Keratinocyte (primary cell): ENCODE measurements at regions not wholly inside any gene's neighbourhood (a gene's known extent, or its start where the extent isn't known, plus 50 kb on each side); places are given as distances from the start of the nearest gene placed in this dataset.

Source experiments
- CTCF ChIP-seq, 3 experiments: IDR thresholded peaks in 1 of 3; conservative IDR thresholded peaks in 1 of 3; optimal IDR thresholded peaks in 1 of 3; 2 replicates in 2 of 3; 3 replicates in 1 of 3; pipeline versions ENCODE3 to v1.5.1; 2011; ENCODE audit warnings: low read length in 3 of 3, mild to moderate bottlenecking in 3 of 3, moderate library complexity in 2 of 3, control low read depth in 1 of 3, inconsistent platforms in 1 of 3; ENCODE audit not compliant: insufficient read depth in 2 of 3; ENCODE audit errors: extremely low read depth in 1 of 3
- EZH2 ChIP-seq: IDR thresholded peaks from one replicate; pipeline ENCODE4 v1.6.1; 2012; ENCODE audit warnings: inconsistent platforms, mild to moderate bottlenecking, low read length, moderate library complexity

DNA sequence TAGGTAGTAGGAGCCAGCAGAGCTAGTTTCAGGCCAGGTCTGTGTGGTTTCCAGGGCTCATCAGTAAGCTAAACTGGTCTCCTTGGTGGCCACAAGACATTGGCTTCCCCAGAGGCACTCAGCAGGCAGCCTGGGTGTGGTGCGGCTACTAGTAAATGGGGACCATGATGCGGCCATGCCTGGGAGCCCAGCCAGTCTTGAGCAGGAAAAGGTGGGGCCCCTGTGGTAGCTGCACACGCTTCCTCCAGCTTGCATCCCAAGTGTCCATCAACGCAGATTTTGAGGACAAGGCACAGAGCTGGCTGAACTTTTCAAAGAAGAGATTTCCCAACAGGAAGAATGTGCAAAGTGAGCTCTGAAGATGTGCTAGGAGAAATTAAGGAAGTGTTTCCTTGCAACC lies 107.4 kb upstream of the NAA20 start:
- TF ChIP-seq CTCF (optimal IDR thresholded peaks at IDR 0.05 in 1 of 3, IDR thresholded peaks at IDR 0.05 in 1 of 3, conservative IDR thresholded peaks at IDR 0.05 in 1 of 3; ENCODE audit: extremely low read depth in 1 of 3, insufficient read depth in 2 of 3, low read length in 3 of 3), result no peak
- TF ChIP-seq EZH2, result no peak
